Lower lobe of right lung (tissue), 2 donors: ENCODE measurements at regions not wholly inside any gene's neighbourhood (a gene's known extent, or its start where the extent isn't known, plus 50 kb on each side); places are given as distances from the start of the nearest gene placed in this dataset.

Source experiments
- ATAC-seq, 2 donors: fragments of 200-7000 bp; cut with Tn5 transposase; one replicate each; pipeline ENCODE4 v1.9.1; 2020 to 2022; ENCODE audit warnings: mild to moderate bottlenecking in 2 of 2, moderate library complexity in 2 of 2
- DNase-seq: peaks from one replicate; pipeline ENCODE4 v3.0.0-alpha.2; 2020
- H3K27ac ChIP-seq: fragments of 200-600 bp; one replicate; pipeline ENCODE4 v1.8.0; 2022
- H3K27me3 ChIP-seq: fragments of 200-600 bp; one replicate; pipeline ENCODE4 v1.8.0; 2022; ENCODE audit warnings: low read depth
- H3K36me3 ChIP-seq: fragments of 200-600 bp; one replicate; pipeline ENCODE4 v1.8.0; 2022; ENCODE audit warnings: mild to moderate bottlenecking
- H3K4me1 ChIP-seq: fragments of 200-600 bp; one replicate; pipeline ENCODE4 v1.8.0; 2022
- H3K4me3 ChIP-seq: fragments of 200-600 bp; one replicate; pipeline ENCODE4 v1.8.0; 2022; ENCODE audit warnings: mild to moderate bottlenecking
- H3K9me3 ChIP-seq: fragments of 200-600 bp; one replicate; pipeline ENCODE4 v1.8.0; 2022
- intact Hi-C: fragments of 100-400 bp; cut with DNase I; formaldehyde crosslinking; loops from one replicate; pipeline ENCODE4 v1.11.0; 2022
- TF ChIP-seq, protein P1 (sequence below): fragments of 200-600 bp; IDR thresholded peaks from one replicate; pipeline ENCODE4 v1.8.0; 2022; ENCODE audit warnings: antibody characterized with exemption, mild to moderate bottlenecking
- donor health status: DM: no; HTN: yes; CAD: no; lungs with severe emphysema.

GRCh38 chr6:55669028-55669427, 90.0 kb upstream of the HMGCLL1 start:
- no peak for ATAC-seq
- H3K27ac ChIP-seq = peak overlapping the region; percentile 20
- no peak for DNase-seq

DNA sequence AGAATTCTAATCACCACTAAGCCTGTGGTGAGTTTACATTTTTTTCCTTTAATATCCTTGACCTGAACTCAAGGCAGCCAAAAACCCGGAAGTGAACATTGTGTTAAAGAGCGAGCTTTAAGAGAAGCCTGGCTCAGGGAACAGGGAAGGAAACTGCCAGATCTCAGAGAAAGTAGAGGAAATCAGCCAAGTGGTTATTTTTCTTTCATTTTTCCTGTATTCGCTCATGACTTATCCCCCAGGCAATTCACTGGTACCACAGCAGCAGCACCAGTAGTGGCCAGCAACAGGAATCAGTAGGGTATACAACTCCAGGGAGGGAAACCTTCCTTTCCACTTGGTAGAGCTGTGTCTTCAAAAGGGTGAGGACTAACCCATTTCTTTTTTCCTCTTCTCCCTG, 89.6 kb upstream of the HMGCLL1 start:
- no peak for ATAC-seq
- H3K9me3 ChIP-seq = no peaks in the 10 kb centered on the region
- H3K27me3 ChIP-seq = no peaks in the 10 kb centered on the region
- TF ChIP-seq, protein P1, sequence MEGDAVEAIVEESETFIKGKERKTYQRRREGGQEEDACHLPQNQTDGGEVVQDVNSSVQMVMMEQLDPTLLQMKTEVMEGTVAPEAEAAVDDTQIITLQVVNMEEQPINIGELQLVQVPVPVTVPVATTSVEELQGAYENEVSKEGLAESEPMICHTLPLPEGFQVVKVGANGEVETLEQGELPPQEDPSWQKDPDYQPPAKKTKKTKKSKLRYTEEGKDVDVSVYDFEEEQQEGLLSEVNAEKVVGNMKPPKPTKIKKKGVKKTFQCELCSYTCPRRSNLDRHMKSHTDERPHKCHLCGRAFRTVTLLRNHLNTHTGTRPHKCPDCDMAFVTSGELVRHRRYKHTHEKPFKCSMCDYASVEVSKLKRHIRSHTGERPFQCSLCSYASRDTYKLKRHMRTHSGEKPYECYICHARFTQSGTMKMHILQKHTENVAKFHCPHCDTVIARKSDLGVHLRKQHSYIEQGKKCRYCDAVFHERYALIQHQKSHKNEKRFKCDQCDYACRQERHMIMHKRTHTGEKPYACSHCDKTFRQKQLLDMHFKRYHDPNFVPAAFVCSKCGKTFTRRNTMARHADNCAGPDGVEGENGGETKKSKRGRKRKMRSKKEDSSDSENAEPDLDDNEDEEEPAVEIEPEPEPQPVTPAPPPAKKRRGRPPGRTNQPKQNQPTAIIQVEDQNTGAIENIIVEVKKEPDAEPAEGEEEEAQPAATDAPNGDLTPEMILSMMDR = no peak
- no peaks in the 10 kb centered on the region for H3K4me1 ChIP-seq
- peak overlapping the region; percentile 20 for H3K27ac ChIP-seq
- intact Hi-C loops = no loop called here
- H3K4me3 ChIP-seq = no peak overlapping the region
- no peaks in the 10 kb centered on the region for H3K36me3 ChIP-seq
- no peak for DNase-seq

More at GRCh38 chr6:55669028-55669427, 90.0 kb upstream of the HMGCLL1 start:
- TF ChIP-seq, protein P1 = no peak
- Histone ChIP-seq H3K36me3 (no peaks in the 10 kb centered on the region), H3K4me3 (no peak overlapping the region), H3K9me3 (no peaks in the 10 kb centered on the region), H3K4me1 (no peaks in the 10 kb centered on the region), H3K27me3 (no peaks in the 10 kb centered on the region)
- intact Hi-C loops = no loop called here

- no peaks in the 10 kb centered on the region for H3K27me3 ChIP-seq
- no peak overlapping the region for H3K4me3 ChIP-seq
- peaks cover 9% of the 10 kb centered on the region for H3K9me3 ChIP-seq
- H3K4me1 ChIP-seq = no peaks in the 10 kb centered on the region
- intact Hi-C loops = no loop called here
- no peaks in the 10 kb centered on the region for H3K36me3 ChIP-seq
- TF ChIP-seq, protein P1 = no peak
- no peak for DNase-seq
- H3K27ac ChIP-seq = no peak overlapping the region
- no peak for ATAC-seq
These were observed 88.3 kb upstream of the HMGCLL1 start for GRCh38 chr6:55667341-55667740.

GRCh38 chr6:55666606-55667225, 87.7 kb upstream of the HMGCLL1 start:
- Histone ChIP-seq H3K9me3 (peaks cover 9% of the 10 kb centered on the region), H3K36me3 (no peaks in the 10 kb centered on the region), H3K27ac (no peak overlapping the region), H3K4me1 (no peaks in the 10 kb centered on the region), H3K27me3 (no peaks in the 10 kb centered on the region), H3K4me3 (no peak overlapping the region)
- TF ChIP-seq, protein P1 = no peak
- ATAC-seq = no peak
- DNase-seq = no peak
- intact Hi-C loops = no loop called here

DNA sequence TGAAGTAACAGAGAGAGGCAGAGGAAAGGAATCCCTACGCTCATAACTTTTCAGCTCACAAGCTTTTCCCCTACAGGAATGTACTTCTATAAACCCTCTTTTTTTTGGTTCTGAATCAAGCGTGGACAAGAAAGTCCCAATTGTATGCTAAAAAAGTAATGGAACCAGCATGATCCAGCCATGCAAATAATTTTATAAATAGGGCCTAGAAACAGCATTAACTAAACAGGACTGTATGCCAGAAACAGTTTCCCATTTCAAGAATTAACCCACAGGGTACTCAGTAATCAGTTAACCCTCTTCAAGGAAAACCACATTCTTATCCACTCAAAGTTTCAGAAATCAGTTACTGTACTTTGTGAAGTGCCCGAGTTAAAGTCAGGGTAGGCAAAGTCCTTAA, 87.0 kb upstream of the HMGCLL1 start:
- H3K4me3 ChIP-seq = no peak overlapping the region
- no peak for DNase-seq
- intact Hi-C loops = no loop called here
- no peaks in the 10 kb centered on the region for H3K27me3 ChIP-seq
- peaks cover 9% of the 10 kb centered on the region for H3K9me3 ChIP-seq
- ATAC-seq = no peak
- TF ChIP-seq, protein P1 = no peak
- no peaks in the 10 kb centered on the region for H3K4me1 ChIP-seq
- H3K27ac ChIP-seq = no peak overlapping the region
- H3K36me3 ChIP-seq = no peaks in the 10 kb centered on the region
